IPS-20b (cell line): ENCODE measurements at regions not wholly inside any gene's neighbourhood (a gene's known extent, or its start where the extent isn't known, plus 50 kb on each side); places are given as distances from the start of the nearest gene placed in this dataset.

ENCODE experiments used
- H3K27ac ChIP-seq: one replicate; pipeline ENCODE4 v1.5.1; 2013; ENCODE audit warnings: low read length
- H3K27me3 ChIP-seq: 2 replicates; pipeline ENCODE4 v1.6.1; 2013; ENCODE audit warnings: mild to moderate bottlenecking, low read length, inconsistent platforms; ENCODE audit not compliant: insufficient read depth
- H3K36me3 ChIP-seq: 2 replicates; pipeline ENCODE4 v1.6.1; 2013; ENCODE audit warnings: low read depth, mild to moderate bottlenecking, inconsistent platforms, low read length, moderate library complexity; ENCODE audit not compliant: insufficient read depth
- H3K4me1 ChIP-seq: 2 replicates; pipeline ENCODE4 v1.6.1; 2013; ENCODE audit warnings: mild to moderate bottlenecking, control low read depth, inconsistent platforms, low read length, moderate library complexity; ENCODE audit not compliant: insufficient read depth
- H3K4me3 ChIP-seq: 2 replicates; pipeline ENCODE4 v1.5.1; 2013; ENCODE audit warnings: mild to moderate bottlenecking, low read length, inconsistent platforms
- H3K9ac ChIP-seq: 2 replicates; pipeline ENCODE4 v1.6.1; 2013; ENCODE audit warnings: low read depth, mild to moderate bottlenecking, inconsistent platforms, low read length, moderate library complexity
- H3K9me3 ChIP-seq: 2 replicates; pipeline ENCODE4 v1.6.1; 2013; ENCODE audit warnings: mild to moderate bottlenecking, low read depth, low read length, inconsistent platforms; ENCODE audit not compliant: insufficient read depth

DNA sequence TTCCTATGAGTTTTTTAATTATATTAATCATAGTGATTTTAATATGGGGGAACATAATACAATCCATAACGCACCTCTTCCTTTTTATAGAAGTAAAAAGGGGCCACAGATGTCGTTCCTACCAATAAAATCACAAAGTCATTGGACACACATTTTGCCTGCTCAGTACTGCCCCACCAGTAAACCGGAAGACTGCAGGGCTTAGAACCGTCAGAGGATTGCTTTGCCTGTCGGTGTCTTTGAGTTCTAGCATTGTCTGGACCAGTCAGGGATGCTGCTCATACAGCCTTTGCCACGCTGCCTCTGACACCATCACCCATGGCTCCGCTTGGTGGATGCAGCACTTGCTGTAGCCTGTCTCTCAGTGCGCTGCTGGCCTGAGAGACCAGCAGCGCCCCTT lies 853.6 kb downstream of the C6orf118 start:
- H3K4me1 ChIP-seq, result no peaks in the 10 kb centered on the region
- no peak overlapping the region for H3K27ac ChIP-seq
- no peak overlapping the region for H3K9ac ChIP-seq
- H3K27me3 ChIP-seq, result no peaks in the 10 kb centered on the region
- H3K9me3 ChIP-seq, result no peaks in the 10 kb centered on the region
- H3K36me3 ChIP-seq, result no peaks in the 10 kb centered on the region
- H3K4me3 ChIP-seq, result no peak overlapping the region

DNA sequence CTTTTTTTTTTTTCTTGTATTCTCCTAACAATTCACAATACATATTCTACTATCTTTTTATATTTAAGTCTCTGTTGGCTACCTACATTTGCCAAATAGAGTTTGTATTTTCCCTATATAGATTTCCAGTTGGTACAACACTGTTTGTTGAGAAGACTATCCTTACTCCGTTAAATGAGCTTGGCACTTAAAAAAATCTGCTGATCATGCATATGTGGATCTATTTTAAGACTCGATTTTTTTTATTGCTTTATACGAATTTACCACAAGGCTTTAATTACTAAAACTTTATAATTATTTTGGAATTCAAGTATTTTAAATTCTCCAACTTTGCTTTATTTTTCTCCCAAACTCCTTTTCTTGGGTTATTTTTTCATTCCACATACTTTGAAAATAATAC lies 855.6 kb downstream of the C6orf118 start:
- H3K36me3 ChIP-seq, result no peaks in the 10 kb centered on the region
- no peak overlapping the region for H3K4me3 ChIP-seq
- no peaks in the 10 kb centered on the region for H3K9me3 ChIP-seq
- no peak overlapping the region for H3K27ac ChIP-seq
- H3K9ac ChIP-seq, result no peak overlapping the region
- H3K27me3 ChIP-seq, result no peaks in the 10 kb centered on the region
- H3K4me1 ChIP-seq, result no peaks in the 10 kb centered on the region

DNA sequence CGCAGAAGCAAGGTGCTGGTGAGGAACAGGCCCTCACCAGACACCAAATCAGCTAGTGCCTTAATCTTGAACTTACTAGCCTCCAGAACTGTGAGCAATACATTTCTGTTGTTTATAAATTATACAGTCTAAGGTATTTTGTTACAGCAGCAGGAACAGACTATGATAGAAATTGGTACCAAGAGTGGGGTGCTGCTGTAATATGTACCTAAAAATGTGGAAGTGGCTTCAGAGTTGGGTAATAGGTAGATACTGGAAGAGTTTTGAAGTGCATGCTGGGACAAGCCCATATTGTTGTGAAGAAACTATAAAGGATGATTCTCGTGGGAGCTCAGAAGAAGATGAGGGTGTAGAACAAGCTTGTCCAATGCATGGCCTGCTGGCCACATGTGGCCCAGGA lies 866.8 kb downstream of the C6orf118 start:
- Histone ChIP-seq H3K27me3 (no peaks in the 10 kb centered on the region), H3K4me3 (no peak overlapping the region), H3K4me1 (no peaks in the 10 kb centered on the region), H3K9ac (no peak overlapping the region), H3K27ac (no peak overlapping the region), H3K9me3 (peaks cover 12% of the 10 kb centered on the region), H3K36me3 (no peaks in the 10 kb centered on the region)

DNA sequence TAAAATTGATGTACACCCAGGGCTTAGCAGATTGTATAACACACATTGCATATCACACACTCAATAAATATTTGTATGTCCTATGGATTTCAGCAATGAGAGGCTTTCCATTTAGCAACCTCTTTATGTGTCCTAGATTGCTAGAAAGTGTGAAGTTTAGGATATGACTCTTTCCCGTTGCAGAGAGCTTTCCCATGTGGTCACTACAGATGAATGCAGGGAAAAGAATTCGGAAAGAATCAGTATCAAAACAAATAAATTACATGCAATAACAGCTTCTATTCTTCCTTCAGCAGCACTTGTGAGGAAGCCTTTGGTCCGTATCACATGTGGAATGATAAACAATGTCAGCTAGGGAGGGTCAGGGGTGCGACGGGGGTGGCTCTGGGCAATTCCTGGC lies 870.1 kb downstream of the C6orf118 start:
- H3K27me3 ChIP-seq, result no peaks in the 10 kb centered on the region
- H3K4me1 ChIP-seq, result no peaks in the 10 kb centered on the region
- H3K9ac ChIP-seq, result no peak overlapping the region
- H3K36me3 ChIP-seq, result no peaks in the 10 kb centered on the region
- no peak overlapping the region for H3K27ac ChIP-seq
- peaks cover 12% of the 10 kb centered on the region for H3K9me3 ChIP-seq
- H3K4me3 ChIP-seq, result no peak overlapping the region

DNA sequence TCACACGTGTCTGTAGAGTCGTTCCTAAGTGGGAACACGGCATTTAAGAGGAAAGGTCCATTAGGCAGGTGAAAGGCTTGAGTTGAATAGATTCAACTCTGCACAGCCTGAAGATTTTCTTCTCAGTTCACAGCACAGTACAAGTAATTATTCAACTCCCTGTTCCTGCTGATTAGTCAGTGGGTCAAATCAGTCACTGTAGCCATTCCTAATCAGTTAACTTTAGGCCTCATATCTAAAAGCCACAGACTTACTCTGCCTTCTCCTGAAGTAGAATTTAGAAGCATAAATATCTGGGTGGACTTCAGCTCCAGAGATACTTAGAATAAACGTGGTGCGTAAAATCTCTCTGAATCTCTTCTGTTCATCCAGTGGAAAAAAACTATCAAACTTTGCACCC lies 872.4 kb downstream of the C6orf118 start:
- Histone ChIP-seq H3K4me3 (no peak overlapping the region), H3K27me3 (no peaks in the 10 kb centered on the region), H3K9me3 (no peaks in the 10 kb centered on the region), H3K9ac (no peak overlapping the region), H3K27ac (no peak overlapping the region), H3K4me1 (no peaks in the 10 kb centered on the region), H3K36me3 (no peaks in the 10 kb centered on the region)

DNA sequence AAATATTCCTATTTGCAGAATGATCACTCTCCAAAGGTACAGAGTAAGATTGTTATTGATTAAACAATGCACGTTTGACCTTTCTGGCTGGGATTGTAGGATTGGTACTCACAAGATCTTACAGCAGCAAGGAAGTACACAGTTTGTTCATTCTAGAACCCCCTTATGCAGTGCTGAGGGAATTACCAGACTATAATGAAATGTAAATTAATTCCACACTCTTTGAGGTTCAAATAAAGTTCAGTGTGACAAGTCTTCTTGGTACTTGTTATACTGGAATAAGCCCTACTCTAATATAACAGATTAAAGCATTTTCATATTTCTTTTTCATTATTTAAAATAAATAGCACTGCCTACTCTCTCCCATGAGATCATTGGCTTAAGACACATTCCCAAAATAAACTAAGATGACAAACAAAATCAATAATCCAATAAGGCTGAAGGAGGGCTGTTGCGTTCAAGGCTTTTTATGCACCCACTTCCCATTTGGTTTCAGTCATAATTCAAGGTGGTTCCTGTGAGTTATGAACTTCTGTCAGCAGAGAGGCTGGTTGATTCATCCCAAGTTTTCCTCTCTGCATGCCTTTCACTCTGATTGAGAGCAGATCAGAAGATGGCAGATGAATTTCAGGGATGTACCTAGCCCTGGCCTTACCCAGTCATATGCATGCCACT lies 881.5 kb downstream of the C6orf118 start:
- Histone ChIP-seq H3K4me1 (no peaks in the 10 kb centered on the region), H3K27me3 (no peaks in the 10 kb centered on the region), H3K4me3 (no peak overlapping the region), H3K9ac (no peak overlapping the region), H3K36me3 (no peaks in the 10 kb centered on the region), H3K9me3 (peaks cover 14% of the 10 kb centered on the region; the same call in 1 of the 2 replicates), H3K27ac (no peak overlapping the region)

DNA sequence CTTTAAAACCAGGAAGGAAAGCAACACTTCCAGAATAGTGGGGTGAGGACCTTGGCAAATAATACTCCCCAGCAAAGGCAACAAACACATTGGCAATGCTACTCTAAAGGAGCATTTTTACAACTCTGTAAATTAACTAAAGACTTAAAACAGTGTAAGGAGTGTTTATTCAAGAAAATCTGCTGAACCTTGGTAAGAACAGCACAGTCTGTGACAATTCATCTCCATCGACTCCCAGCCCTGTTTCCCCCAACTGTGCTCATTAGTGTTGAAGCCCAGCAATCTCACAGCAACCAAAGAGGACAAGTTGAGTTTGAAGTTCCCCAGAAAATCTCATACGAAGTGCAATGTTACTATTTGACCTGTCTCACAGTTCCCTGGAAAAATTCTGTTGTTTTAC lies 884.9 kb downstream of the C6orf118 start:
- Histone ChIP-seq H3K27me3 (no peaks in the 10 kb centered on the region), H3K27ac (no peak overlapping the region), H3K36me3 (no peaks in the 10 kb centered on the region), H3K4me1 (no peaks in the 10 kb centered on the region), H3K9me3 (peaks cover 34% of the 10 kb centered on the region), H3K9ac (no peak overlapping the region), H3K4me3 (no peak overlapping the region)

DNA sequence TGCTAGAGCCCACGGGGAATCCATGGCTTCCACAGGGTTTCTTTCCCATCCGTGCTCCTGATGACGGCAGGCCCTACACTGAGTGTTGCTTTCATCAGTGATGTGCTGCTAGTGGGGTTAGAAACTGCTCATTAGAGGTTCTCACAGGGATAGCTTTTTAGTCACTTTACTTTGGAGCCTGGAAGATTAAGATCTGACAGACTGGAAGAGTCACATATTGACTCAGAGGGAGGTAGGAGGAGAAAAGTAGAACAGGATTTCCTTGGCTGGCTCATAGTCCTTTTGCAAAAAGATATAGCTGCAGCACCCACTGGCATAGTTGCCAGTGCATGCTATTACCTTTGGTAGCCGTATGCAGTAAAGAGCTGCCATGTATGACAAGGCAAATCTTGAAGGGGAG lies 890.3 kb downstream of the C6orf118 start:
- Histone ChIP-seq H3K27ac (no peak overlapping the region), H3K9ac (no peak overlapping the region), H3K9me3 (peaks cover 29% of the 10 kb centered on the region)

DNA sequence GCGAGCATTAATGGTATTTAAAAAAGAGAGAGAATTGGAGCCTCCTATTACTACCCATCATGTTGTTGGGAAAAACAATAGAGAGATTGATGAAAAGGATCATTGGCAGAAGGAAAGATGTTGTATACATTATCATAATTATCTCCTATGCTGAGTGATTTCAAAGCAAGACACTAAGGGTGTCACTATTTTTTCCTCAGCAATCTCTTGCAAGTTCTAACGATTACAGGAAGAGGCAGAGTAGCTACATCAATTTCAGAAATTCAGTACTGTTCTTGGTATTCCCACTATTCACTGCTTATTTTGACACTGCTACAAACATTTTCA lies 891.2 kb downstream of the C6orf118 start:
- Histone ChIP-seq H3K9ac (no peak overlapping the region), H3K27ac (no peak overlapping the region), H3K4me1 (peaks cover 5% of the 10 kb centered on the region; the same call in 1 of the 2 replicates), H3K4me3 (no peak overlapping the region), H3K9me3 (peaks cover 22% of the 10 kb centered on the region), H3K27me3 (no peaks in the 10 kb centered on the region), H3K36me3 (no peaks in the 10 kb centered on the region)

More for the DNA sequence above, 890.3 kb downstream of the C6orf118 start:
- Histone ChIP-seq H3K4me3 (no peak overlapping the region), H3K36me3 (no peaks in the 10 kb centered on the region), H3K4me1 (peaks cover 5% of the 10 kb centered on the region; the same call in 1 of the 2 replicates), H3K27me3 (no peaks in the 10 kb centered on the region)

DNA sequence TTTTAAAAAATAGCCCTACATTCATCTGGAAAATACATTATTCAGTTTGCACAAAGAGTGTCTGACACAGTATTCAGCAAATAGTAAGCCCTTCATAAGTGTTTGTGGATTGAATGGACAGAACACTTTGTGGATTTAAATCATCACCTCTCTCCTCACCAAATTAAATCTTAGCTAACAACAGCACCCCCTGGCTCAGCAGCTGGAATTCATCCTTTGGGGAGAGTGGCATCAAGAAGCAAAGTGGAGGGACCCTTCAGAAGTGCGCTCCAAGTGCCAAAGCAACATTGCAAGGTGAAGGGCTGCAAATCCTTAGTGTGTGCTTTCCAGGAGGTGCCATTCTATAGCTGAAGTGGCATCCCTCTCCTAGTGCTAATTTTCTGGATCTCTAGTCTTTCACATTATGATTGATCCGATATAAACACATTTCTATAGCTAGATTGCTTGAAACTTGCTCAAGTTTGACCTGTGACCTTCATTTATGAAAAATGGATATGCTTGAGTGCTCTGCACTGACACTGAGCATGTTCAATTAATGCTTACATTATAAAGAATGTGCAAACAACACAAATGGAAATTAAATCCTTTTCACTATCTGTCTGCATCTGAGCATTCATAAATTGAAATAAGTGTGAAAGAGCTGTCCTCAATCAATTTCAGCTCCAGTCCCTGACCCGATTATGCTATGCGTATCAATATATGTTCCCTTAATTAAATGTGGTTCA lies 891.7 kb downstream of the C6orf118 start:
- Histone ChIP-seq H3K9me3 (peaks cover 18% of the 10 kb centered on the region), H3K27ac (no peak overlapping the region), H3K27me3 (no peaks in the 10 kb centered on the region), H3K36me3 (no peaks in the 10 kb centered on the region), H3K4me3 (no peak overlapping the region), H3K4me1 (peaks cover 5% of the 10 kb centered on the region; the same call in 1 of the 2 replicates), H3K9ac (no peak overlapping the region)

DNA sequence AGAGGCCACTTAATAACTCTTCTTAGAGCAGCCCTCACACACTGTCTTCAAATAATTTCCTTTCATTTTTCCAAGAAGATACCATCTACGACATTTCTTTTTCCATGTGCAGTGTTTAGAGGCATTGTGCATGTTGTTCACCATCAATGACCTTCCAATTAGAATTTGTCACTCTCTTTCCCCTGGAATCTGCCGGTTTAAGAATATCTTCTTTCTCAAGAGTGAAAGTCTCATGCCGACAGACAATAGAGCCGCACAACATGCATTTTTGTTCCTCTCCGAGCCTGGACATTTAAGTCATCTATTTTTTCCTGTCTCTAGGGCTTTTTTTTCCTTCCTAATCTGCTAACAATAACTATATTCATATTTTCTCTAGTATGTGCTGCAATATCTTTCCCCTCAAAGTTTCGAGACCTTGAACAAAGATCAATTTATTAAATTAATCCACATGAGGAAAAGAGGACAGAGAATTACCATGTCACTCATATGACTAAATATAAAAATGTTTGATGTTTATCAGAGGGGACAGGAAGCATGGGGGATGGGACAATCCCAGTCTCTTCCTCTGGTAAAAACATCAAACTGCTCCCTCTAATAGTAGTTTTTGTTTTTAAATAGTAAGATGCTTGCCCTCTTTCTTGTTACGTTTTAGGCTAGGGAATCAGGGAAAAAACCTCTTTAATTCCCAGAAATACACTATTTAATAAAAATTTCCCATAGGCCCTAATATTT lies 893.4 kb downstream of the C6orf118 start:
- Histone ChIP-seq H3K4me1 (peaks cover 5% of the 10 kb centered on the region; the same call in 1 of the 2 replicates), H3K36me3 (no peaks in the 10 kb centered on the region), H3K27me3 (no peaks in the 10 kb centered on the region), H3K4me3 (no peak overlapping the region), H3K9ac (no peak overlapping the region), H3K27ac (no peak overlapping the region), H3K9me3 (peaks cover 1% of the 10 kb centered on the region; the same call in 1 of the 2 replicates)

DNA sequence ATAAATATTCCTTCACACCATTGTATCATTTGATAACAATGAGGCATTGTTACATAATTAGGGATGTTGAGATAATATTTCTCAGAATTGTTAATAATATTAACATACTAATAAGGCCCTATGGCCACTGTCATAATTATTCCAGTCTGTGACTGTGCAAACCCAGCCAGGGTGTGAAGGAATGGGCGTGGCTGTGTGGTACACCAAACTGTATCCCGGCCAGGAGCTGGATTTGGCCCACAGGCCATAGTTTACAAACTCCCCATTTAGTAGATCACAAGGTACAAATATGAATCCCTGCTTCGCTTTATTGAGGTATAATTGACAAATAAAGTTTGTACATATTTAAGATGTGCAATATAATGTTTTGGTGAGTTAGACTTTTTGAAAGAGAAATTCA lies 894.7 kb downstream of the C6orf118 start:
- Histone ChIP-seq H3K9me3 (no peaks in the 10 kb centered on the region), H3K4me1 (peaks cover 5% of the 10 kb centered on the region; the same call in 1 of the 2 replicates), H3K36me3 (no peaks in the 10 kb centered on the region), H3K4me3 (no peak overlapping the region), H3K27ac (no peak overlapping the region), H3K9ac (no peak overlapping the region), H3K27me3 (no peaks in the 10 kb centered on the region)
